ENCODE measurements at regions not wholly inside any gene's neighbourhood (a gene's known extent, or its start where the extent isn't known, plus 50 kb on each side); places are given as distances from the start of the nearest gene placed in this dataset.
"Not testable (repeated sequence)": the region's sequence is repeated elsewhere in the genome, so short reads cannot be mapped to it uniquely, and the experiment has no call there.

GRCh38 chr2:167814881-167815718 is 432.3 kb downstream of the STK39 start:
- no peak for DNase-seq
- no peak overlapping the region for H3K27ac Mint-ChIP-seq
- no peak overlapping the region for H3K4me3 Mint-ChIP-seq
- no peaks in the 10 kb centered on the region for H3K36me3 Mint-ChIP-seq (ENCODE audit: low read depth)
- H3K27me3 Mint-ChIP-seq (ENCODE audit: insufficient read depth) = no peaks in the 10 kb centered on the region
- TF ChIP-seq CTCF (IDR thresholded peaks at IDR 0.05) = no peak
- H3K4me1 Mint-ChIP-seq (ENCODE audit: low read depth) = no peaks in the 10 kb centered on the region
- H3K9me3 Mint-ChIP-seq = peaks cover 32% of the 10 kb centered on the region

- H3K27ac Mint-ChIP-seq; H3K27me3 Mint-ChIP-seq (ENCODE audit: insufficient read depth); H3K4me3 Mint-ChIP-seq; H3K36me3 Mint-ChIP-seq (ENCODE audit: low read depth); H3K4me1 Mint-ChIP-seq (ENCODE audit: low read depth); DNase-seq: not testable (repeated sequence)
- peaks cover 30% of the 10 kb centered on the region for H3K9me3 Mint-ChIP-seq
Measured at GRCh38 chr2:167814482-167814880, 432.9 kb downstream of the STK39 start.

DNA sequence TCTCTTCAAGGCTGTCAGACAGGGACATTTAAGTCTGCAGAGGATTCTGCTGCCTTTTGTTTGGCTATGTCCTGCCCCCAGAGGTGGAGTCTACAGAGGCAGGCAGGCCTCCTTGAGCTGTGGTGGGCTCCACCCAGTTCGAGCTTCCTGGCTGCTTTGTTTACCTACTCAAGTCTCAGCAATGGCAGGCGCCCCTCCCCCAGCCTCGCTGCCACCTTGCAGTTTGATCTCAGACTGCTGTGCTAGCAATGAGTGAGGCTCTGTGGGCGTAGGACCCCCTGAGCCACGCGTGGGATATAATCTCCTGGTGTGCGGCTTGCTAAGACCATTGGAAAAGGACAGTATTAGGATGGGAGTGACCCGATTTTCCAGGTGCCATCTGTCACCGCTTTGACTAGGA is 437.6 kb downstream of the STK39 start:
- not testable (repeated sequence) for H3K4me1 Mint-ChIP-seq (ENCODE audit: low read depth); DNase-seq; H3K27ac Mint-ChIP-seq; H3K4me3 Mint-ChIP-seq; H3K27me3 Mint-ChIP-seq (ENCODE audit: insufficient read depth); H3K36me3 Mint-ChIP-seq (ENCODE audit: low read depth)
- H3K9me3 Mint-ChIP-seq = peaks cover 45% of the 10 kb centered on the region

GRCh38 chr2:167803449-167803988 is 443.9 kb downstream of the STK39 start:
- DNase-seq = no peak
- TF ChIP-seq CTCF (IDR thresholded peaks at IDR 0.05) = no peak
- H3K36me3 Mint-ChIP-seq (ENCODE audit: low read depth) = no peaks in the 10 kb centered on the region
- peaks cover 34% of the 10 kb centered on the region for H3K9me3 Mint-ChIP-seq
- H3K4me1 Mint-ChIP-seq (ENCODE audit: low read depth) = no peaks in the 10 kb centered on the region
- no peaks in the 10 kb centered on the region for H3K27me3 Mint-ChIP-seq (ENCODE audit: insufficient read depth)
- H3K4me3 Mint-ChIP-seq = no peak overlapping the region
- H3K27ac Mint-ChIP-seq = no peak overlapping the region

- Mint-ChIP-seq H3K27ac (no peak overlapping the region), H3K9me3 (peaks cover 48% of the 10 kb centered on the region), H3K27me3 (ENCODE audit: insufficient read depth) (no peaks in the 10 kb centered on the region; the same call in 1 of the 2 replicates), H3K36me3 (ENCODE audit: low read depth) (no peaks in the 10 kb centered on the region), H3K4me1 (ENCODE audit: low read depth) (no peaks in the 10 kb centered on the region), H3K4me3 (no peak overlapping the region)
- no peak for TF ChIP-seq CTCF (IDR thresholded peaks at IDR 0.05)
- DNase-seq = no peak
Measured at GRCh38 chr2:167794554-167795255, 452.7 kb downstream of the STK39 start.

GRCh38 chr2:167793725-167794124 is 453.7 kb downstream of the STK39 start:
- Mint-ChIP-seq H3K27me3 (ENCODE audit: insufficient read depth) (no peaks in the 10 kb centered on the region; the same call in 1 of the 2 replicates), H3K4me3 (no peak overlapping the region), H3K27ac (no peak overlapping the region), H3K4me1 (ENCODE audit: low read depth) (no peaks in the 10 kb centered on the region), H3K36me3 (ENCODE audit: low read depth) (no peaks in the 10 kb centered on the region), H3K9me3 (peaks cover 49% of the 10 kb centered on the region)
- DNase-seq = no peak
- no peak for TF ChIP-seq CTCF (IDR thresholded peaks at IDR 0.05)

Data from HFFc6 (cell line).